ENCODE measurements at regions not wholly inside any gene's neighbourhood (a gene's known extent, or its start where the extent isn't known, plus 50 kb on each side); places are given as distances from the start of the nearest gene placed in this dataset.
"Not testable (repeated sequence)": the region's sequence is repeated elsewhere in the genome, so short reads cannot be mapped to it uniquely, and the experiment has no call there.

- Mint-ChIP-seq H3K27me3 (ENCODE audit: insufficient read depth, unreplicated experiment) (no peaks in the 10 kb centered on the region), H3K36me3 (ENCODE audit: insufficient read depth, unreplicated experiment) (no peaks in the 10 kb centered on the region), H3K4me3 (ENCODE audit: unreplicated experiment) (no peak overlapping the region), H3K9me3 (ENCODE audit: unreplicated experiment) (no peaks in the 10 kb centered on the region), H3K27ac (ENCODE audit: low read depth, unreplicated experiment) (no peak overlapping the region), H3K4me1 (ENCODE audit: insufficient read depth, unreplicated experiment) (peaks cover 6% of the 10 kb centered on the region)
- BruUV-seq (replicated peaks): no TSS peak
- ChIA-PET POLR2A (no interaction called here), CTCF (interaction anchor here (2.3 kb wide), 1 partner anchor 8 kb away, joined by 14 read pairs; no protein-coding TSS in a partner anchor)
- no peak for DNase-seq (ENCODE audit: unreplicated experiment)
- intact Hi-C loops (cut with micrococcal nuclease): no loop called here
- no peak for TF ChIP-seq CTCF (IDR thresholded peaks at IDR 0.05; ENCODE audit: unreplicated experiment)
Observed at GRCh38 chr1:148379697-148380096, 103.4 kb downstream of the PPIAL4G start.

- DNase-seq (ENCODE audit: unreplicated experiment): no peak
- no peak overlapping the region for H3K27ac Mint-ChIP-seq (ENCODE audit: low read depth, unreplicated experiment)
- no peaks in the 10 kb centered on the region for H3K36me3 Mint-ChIP-seq (ENCODE audit: insufficient read depth, unreplicated experiment)
- H3K4me1 Mint-ChIP-seq (ENCODE audit: insufficient read depth, unreplicated experiment): peaks cover 4% of the 10 kb centered on the region
- BruUV-seq (replicated peaks): no TSS peak
- H3K4me3 Mint-ChIP-seq (ENCODE audit: unreplicated experiment): no peak overlapping the region
- H3K27me3 Mint-ChIP-seq (ENCODE audit: insufficient read depth, unreplicated experiment): no peaks in the 10 kb centered on the region
- no peaks in the 10 kb centered on the region for H3K9me3 Mint-ChIP-seq (ENCODE audit: unreplicated experiment)
- ChIA-PET CTCF (interaction anchor here (2.3 kb wide), 1 partner anchor 8 kb away, joined by 14 read pairs; no protein-coding TSS in a partner anchor), POLR2A (no interaction called here)
- intact Hi-C loops (cut with micrococcal nuclease): no loop called here
- no peak for TF ChIP-seq CTCF (IDR thresholded peaks at IDR 0.05; ENCODE audit: unreplicated experiment)
Observed at GRCh38 chr1:148379170-148379500, 104.0 kb downstream of the PPIAL4G start.

- intact Hi-C loops (cut with micrococcal nuclease); H3K4me1 Mint-ChIP-seq (ENCODE audit: insufficient read depth, unreplicated experiment); DNase-seq (ENCODE audit: unreplicated experiment); H3K9me3 Mint-ChIP-seq (ENCODE audit: unreplicated experiment); H3K4me3 Mint-ChIP-seq (ENCODE audit: unreplicated experiment); BruUV-seq (replicated peaks); CTCF ChIA-PET; H3K27me3 Mint-ChIP-seq (ENCODE audit: insufficient read depth, unreplicated experiment); H3K36me3 Mint-ChIP-seq (ENCODE audit: insufficient read depth, unreplicated experiment); H3K27ac Mint-ChIP-seq (ENCODE audit: low read depth, unreplicated experiment): not testable (repeated sequence)
- POLR2A ChIA-PET: interaction anchor here (0.6 kb wide), 1 partner anchor 11 kb away, joined by 3 read pairs; no protein-coding TSS in a partner anchor
Observed at GRCh38 chr1:148377992-148378391, 105.1 kb downstream of the PPIAL4G start.

GRCh38 chr1:148377045-148377444 is 106.1 kb downstream of the PPIAL4G start:
- DNase-seq (ENCODE audit: unreplicated experiment); H3K9me3 Mint-ChIP-seq (ENCODE audit: unreplicated experiment); H3K36me3 Mint-ChIP-seq (ENCODE audit: insufficient read depth, unreplicated experiment); BruUV-seq (replicated peaks); H3K27ac Mint-ChIP-seq (ENCODE audit: low read depth, unreplicated experiment); H3K27me3 Mint-ChIP-seq (ENCODE audit: insufficient read depth, unreplicated experiment); H3K4me3 Mint-ChIP-seq (ENCODE audit: unreplicated experiment); POLR2A ChIA-PET; CTCF ChIA-PET; intact Hi-C loops (cut with micrococcal nuclease): not testable (repeated sequence)
- H3K4me1 Mint-ChIP-seq (ENCODE audit: insufficient read depth, unreplicated experiment): peaks cover 12% of the 10 kb centered on the region

GRCh38 chr1:148374101-148374500 is 109.0 kb downstream of the PPIAL4G start:
- Mint-ChIP-seq H3K36me3 (ENCODE audit: insufficient read depth, unreplicated experiment) (no peaks in the 10 kb centered on the region), H3K9me3 (ENCODE audit: unreplicated experiment) (no peaks in the 10 kb centered on the region), H3K27me3 (ENCODE audit: insufficient read depth, unreplicated experiment) (no peaks in the 10 kb centered on the region), H3K27ac (ENCODE audit: low read depth, unreplicated experiment) (no peak overlapping the region), H3K4me1 (ENCODE audit: insufficient read depth, unreplicated experiment) (peaks cover 21% of the 10 kb centered on the region), H3K4me3 (ENCODE audit: unreplicated experiment) (no peak overlapping the region)
- POLR2A ChIA-PET: interaction anchor here (1.2 to 2.3 kb wide), 3 partner anchors 12 to 39 kb away, joined by 3 to 8 read pairs (median 3); no protein-coding TSS in a partner anchor
- BruUV-seq (replicated peaks): no TSS peak
- CTCF ChIA-PET: interaction anchor here (0.9 to 2.0 kb wide), 3 partner anchors 9 to 55 kb away, joined by 4 to 6 read pairs (median 5); no protein-coding TSS in a partner anchor
- intact Hi-C loops (cut with micrococcal nuclease): no loop called here
- no peak for DNase-seq (ENCODE audit: unreplicated experiment)
- no peak for TF ChIP-seq CTCF (IDR thresholded peaks at IDR 0.05; ENCODE audit: unreplicated experiment)
